AG08396 (cell line): ENCODE measurements at regions not wholly inside any gene's neighbourhood (a gene's known extent, or its start where the extent isn't known, plus 50 kb on each side); places are given as distances from the start of the nearest gene placed in this dataset.
"Not testable (repeated sequence)": the region's sequence is repeated elsewhere in the genome, so short reads cannot be mapped to it uniquely, and the experiment has no call there.

Source experiments
- DNase-seq: peaks from one replicate; pipeline ENCODE4 v3.0.0; 2012; ENCODE audit warnings: low spot score, mixed read lengths

DNA sequence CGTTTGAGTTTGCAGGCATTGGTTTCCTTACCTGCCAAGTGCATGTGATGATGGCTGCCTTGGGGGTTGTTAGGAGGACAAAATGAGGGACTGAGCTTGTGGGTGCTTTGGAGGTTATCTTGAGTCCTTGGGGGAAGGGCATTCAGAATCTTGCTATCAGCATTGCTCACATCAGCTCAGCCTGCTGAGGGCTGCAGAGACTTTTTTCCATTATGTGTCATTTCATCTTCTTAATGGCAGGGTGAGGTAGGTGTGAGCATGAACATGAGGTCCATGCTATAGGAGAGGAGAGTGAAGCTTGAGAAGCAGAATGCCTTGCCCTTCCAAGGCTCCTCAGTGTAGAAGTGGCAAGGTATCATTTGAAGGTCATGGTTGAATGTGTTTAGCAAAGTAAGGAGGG lies 112.3 kb downstream of the MIAT start:
- DNase-seq, result no peak

DNA sequence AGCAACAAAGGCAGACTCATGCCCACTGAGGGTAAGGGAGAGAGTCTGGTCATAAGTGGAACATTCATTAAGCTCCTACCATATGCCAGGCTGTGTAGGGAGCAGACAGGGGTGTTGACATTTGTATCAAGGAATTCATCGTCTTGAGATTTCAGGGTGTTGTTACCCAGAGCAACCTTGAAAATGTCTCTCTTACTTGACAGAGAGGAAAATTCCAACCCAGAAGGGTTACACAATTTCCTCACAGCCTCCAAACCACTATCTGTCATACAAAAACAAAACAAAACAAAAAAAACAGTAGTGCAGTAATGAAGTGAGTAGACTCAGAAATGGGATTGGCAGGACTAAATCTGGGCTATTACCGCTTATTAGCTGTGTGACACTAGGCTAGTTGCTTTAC lies 113.2 kb downstream of the MIAT start:
- DNase-seq, result peak; percentile 18

DNA sequence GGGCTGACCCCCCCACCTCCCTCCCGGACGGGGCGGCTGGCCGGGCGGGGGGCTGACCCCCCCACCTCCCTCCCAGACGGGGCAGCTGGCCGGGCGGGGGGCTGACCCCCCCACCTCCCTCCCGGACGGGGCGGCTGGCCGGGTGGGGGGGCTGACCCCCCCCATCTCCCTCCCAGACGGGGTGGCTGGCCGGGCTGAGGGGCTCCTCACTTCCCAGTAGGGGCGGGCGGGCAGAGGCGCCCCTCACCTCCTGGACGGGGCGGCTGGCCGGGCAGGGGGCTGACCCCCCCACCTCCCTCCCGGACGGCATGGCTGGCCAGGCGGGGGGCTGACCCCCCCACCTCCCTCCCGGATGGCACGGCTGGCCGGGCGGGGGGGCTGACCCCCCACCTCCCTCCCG lies 115.7 kb downstream of the MIAT start:
- DNase-seq, result not testable (repeated sequence)

DNA sequence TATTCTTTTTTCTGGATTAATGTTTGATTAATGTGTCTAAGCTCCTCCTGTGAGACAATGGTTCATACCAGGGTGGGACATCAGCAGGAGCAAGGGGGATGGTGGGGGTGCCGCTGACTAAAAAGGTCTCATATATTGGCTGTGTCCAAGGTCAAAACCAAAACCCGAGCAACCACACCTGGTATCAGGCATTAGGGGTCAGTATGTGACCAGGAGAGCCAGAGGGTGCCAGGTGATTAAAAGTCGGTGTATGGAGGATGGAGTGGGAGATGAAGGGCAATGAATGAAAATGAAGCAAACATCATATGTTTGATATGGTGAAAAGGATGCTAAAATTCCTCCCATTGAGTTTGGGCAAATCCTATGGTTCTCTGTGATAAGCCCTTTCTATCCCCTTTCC lies 118.0 kb downstream of the MIAT start:
- DNase-seq, result no peak

DNA sequence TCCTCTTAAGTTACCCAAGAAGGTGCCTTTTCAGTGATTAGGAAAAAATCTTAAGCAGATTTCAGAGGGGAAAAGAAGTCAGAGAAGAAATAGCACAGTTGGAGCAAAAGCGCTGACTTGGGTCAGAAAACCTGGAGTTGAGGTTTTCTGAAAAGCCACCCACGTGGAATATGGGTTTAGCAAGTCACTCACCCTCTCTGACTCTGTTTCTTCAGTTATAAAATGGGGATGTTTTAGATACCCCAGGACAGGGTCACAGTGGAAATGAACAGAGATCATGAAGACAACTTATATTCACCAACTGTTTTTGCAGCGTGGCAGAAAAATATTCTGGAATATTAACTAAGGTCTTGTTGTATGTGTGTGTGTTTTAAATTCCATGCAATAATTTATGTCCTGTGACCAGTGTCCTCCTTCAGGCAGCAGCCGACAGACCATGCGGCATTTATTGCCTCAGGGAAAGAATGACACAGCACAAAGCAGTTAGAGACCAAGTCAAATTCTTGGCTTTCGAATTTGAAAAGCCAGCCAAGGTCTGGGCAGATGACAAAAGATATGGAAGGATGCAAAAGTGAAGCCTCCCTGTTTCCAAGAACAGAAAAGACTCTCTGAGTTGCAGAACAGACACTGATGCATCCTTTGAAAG lies 119.9 kb downstream of the MIAT start:
- DNase-seq, result peak; percentile 46

DNA sequence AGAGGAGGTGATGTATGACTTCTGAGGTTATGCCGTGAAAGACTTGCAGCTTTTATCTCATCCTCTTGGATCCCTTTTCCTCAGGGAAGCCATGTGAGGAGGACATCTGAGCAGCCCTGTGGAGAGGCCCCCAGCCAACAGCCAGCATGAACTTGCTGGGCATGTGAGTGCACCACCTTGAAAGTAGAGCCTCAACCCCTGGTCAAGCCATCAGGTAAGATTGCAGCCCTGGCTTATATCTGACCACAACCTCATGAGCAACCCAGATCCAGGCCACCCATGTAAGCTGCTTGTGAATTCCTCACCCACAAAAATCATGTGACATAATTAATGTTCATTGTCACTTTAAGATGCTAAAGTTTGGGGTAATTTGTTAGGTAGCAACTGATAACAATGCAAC lies 121.0 kb downstream of the MIAT start:
- DNase-seq, result no peak

DNA sequence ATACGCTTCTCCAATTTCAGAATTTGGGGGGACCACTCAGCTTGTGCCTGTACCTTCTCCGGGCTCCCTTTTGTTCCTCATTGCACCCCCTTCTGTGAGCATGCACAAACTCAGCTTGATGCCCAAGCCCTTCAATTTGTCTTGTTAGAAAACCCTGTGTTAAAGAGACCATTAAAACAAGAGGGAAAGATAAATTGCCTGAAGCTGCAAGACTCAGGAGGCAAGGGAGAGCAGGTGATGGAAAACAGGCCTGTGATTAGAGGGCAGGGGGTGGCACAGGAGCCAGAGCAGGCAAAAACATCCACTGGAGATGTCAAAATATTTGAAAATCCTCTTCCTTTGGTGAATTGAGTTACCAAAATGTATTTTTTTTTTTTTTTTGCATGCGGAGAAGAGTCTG lies 121.7 kb downstream of the MIAT start:
- no peak for DNase-seq

DNA sequence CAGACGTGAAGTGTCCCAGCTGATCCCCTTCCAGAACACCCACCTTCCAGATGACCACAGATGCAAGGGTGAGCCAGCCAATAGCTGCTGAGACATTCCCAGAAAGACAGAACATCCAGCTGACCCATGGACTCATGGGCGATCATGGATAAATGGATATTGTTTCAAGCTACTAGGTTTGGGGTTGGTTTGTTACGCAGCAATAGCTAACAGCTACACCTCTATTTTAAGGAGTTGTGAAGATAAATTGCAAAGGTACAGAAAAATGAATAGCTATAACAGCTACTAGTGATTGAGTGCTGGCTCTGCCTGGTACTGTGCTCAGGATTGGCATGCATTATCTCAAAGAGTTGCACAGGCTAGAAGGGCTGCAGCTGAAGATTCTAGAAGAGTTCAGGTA lies 122.5 kb downstream of the MIAT start:
- no peak for DNase-seq

DNA sequence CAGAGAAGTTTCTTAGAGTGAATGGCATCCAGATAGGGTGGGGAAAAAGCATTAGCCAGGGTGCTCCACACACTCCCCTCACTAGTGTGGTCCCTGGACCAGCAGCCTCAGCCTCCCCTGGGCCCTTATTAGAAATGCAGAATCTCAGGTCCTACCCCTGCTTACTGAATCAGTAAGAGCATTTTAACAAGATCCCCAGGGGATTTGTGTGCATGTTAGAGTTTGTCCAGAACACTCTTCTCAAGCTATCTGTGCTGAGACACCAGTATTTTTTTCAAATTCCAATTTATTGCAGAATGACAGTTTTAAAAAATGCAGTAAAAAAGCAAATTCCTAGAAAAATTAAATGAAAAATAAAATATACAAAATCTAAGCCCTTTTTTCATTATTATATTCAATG lies 123.1 kb downstream of the MIAT start:
- no peak for DNase-seq

DNA sequence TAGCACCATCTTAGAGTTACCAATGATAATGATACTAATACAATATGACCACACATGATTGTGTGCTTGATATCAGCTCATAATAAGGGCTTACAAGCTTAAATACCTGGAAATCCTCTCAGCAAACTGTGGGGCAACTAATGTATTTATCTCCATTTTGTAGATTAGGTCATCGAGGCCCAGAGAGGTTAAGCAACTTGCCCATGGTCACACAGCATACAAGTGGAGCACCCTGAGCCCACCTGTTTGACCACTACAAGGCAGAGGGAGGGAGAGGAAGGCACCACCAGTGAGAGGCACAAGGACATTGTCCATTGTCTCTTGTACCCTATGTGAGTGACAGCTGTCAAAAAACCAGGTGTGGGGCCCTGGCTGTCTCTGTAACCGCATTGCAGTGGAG lies 123.7 kb downstream of the MIAT start:
- DNase-seq, result no peak

DNA sequence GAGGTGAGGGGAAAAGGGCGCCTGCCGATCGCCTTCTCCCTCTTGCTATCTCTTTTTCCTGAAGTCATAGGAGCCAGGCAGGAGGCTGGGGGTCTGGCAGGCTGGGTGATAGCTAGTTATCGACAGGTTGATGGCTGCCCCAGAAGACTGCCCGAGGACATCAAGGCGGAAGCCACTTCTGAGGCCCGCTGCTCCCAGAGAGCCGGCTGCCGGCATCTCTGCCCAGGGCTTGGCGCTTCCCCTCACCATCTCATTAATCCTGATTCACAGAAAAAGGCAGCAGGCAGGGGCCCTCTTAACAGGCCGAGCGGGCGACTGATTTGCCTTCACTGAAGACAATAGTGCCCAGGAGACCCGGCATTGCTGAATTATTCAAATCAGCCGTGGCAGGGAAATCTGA lies 124.2 kb downstream of the MIAT start:
- DNase-seq, result no peak

DNA sequence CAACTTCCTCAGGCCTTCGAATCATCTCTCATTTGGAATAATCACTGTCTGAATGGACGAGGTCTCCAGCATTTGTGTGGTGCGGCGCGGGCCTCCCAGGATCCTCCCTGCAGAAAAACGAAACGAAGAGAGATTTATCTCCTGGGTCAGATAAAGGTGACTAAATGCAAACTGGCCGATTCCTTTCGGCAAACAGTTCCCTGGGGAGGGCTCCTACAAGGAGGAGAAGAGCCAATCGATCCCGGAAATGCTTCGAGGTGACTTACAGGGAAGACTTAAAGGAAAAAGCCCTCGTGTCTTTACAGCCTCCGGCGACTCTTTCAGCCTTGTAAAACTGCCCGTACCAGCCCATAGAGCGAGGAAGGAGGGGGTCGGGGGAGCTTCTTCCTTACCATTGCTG lies 126.5 kb downstream of the MIAT start:
- DNase-seq, result no peak

DNA sequence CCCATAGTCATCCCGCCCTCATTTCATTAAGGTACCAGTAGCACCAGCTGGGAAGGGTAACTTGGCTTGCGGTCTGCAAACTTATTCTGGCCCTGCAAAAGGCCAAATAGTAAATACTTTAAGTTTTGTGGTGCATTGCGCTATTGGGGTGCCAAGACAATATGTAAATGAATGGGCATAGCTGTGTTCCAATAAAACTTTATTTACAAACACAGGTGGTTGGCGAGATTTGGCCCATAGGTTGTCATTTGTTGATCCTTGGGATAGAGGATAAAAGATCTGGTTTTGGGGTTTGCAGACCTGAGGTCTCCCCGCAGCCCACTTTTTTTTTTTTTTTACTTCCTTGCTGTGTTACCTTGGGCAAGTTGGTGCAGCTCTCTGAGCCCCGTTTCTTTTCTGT lies 127.4 kb downstream of the MIAT start:
- DNase-seq, result no peak

DNA sequence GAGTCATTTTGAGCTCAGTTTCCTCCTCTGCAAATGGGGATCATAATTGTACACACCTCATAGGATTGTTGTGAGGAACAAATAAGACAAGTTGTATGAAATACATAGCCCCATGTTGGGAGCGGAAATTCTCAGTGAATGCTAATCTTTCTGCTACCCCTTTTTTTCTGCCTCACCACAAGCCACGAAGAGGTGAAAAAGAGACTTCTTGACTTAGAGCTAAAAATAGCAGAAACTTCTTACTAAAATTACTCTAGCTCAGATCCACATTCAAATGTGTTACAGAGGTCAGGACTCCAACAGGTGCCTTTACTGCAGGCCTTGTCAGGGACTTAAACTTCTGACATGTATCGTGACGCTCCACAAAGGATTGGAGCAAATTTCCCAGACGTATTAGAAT lies 128.5 kb downstream of the MIAT start:
- DNase-seq, result no peak

DNA sequence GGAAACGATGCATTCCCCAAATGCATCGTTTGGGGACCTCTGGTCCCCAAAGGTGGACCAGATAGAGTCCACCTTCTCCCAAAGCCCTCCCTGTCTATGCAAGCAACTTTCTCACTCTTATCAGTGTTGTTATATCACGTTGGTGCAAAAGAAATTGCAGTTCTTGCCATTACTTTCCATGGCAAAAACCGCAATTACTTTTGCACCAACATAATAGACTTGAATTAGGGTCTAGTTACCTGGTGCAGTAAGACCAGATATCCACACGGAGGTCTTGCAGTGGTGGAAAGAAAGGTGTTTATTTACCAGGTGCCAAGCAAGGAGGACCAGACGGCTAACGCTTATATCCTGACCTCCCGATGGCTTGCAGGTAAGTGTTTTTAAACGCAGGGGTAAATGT lies 129.0 kb downstream of the MIAT start:
- no peak for DNase-seq

DNA sequence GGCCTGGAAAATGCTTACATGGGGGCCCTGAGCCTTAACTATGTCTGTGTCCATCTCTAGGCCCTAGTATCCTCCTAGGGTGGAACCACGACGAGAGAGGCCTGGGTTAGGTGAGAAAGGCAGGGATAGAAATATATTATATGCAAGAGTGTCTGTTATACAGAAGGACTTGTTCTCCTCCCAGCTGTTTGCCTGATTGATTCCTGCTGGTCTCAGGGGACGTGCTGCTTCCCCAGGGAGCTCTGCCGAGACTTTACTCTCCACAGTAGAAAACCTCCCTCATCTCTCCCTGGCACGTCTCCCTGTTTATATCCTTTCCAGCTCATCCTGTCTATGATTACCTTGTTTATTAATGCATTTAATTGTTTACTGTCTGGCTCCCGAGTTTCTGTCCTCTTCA lies 132.6 kb downstream of the MIAT start:
- DNase-seq, result no peak

DNA sequence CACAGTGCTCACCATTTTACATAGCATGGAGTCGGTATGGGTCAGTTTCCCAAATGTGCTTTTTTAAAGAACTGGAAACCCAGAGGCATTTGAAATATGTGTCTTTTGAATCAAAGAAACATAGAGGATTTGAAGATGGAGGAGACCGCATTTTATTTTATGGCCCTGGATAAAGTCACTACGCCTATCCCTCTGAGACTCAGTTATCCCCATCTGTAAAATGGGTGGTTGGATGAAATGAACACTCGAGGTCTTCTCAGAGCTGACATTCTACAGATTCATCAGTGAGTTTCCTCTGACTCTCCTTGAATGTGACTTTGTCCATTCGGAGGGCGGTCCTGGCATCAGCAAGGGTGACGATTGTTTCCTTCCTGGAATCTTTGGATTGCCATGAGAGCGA lies 135.1 kb downstream of the MIAT start:
- DNase-seq, result no peak

DNA sequence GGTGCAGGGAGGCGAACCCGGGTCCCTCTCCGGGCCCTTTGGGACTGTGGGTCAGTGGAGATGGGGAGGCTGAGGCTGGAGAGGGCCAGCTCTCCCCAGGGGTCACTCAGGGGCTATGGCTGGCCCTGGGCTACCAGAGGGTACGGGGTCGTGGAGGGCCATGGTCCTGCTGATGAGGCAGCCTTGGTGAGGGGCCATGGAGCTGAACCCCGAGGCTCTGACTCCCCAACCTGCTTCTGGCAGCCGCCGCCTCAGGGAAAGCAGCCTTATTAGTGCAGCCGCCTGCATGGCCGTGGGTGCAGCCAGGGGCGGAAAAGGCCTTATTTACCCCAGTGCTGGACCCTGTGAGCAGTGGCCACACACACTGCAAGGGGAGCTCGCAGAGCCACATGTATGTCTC lies 139.4 kb downstream of the MIAT start:
- no peak for DNase-seq

DNA sequence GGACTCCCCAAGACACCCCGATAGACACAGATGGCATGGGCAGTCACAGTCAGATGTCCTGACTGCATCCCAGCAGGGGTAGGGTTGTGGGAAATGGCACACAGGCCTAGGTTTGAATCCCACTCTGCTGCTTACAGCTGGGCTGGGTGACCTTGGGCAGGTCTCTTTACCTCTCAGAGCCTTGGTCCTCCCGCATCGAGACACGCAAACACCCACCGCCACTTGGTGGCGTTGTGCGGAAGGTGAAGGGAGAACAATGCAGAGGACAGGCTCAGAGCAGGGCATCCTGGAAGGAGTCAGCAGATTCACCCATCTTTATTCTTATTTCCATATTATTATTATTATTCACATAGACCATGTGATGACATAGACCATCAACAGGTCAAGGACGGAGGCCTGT lies 140.5 kb downstream of the MIAT start:
- DNase-seq, result no peak

DNA sequence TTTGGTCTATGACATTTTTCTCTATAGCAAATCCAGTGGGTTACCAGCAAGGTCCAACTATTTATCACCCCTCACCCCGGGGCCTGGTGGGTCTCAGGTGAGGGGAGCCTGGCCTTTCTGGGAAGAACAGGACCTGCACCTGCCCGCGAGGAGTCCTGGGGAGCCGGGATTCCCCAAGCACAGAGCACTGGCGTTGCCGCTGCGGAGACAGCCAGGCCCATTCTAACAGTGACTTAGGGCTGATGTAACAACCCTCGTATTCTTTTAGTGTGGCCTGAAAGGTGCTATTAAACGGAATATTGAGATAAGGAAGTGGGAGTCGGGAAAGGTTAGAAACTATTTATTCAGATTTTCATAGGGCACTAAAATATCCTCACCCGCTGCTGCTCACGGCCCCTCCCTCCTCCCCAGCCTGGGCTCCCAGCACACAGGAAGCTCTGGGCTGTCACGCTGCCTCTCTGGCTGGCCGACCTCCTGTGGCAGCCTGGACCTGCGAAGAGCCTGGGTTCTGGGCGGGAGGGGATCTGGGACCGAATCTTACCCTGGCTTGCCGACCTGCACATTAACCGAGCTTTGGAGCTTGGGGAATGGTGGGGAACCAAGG lies 141.2 kb downstream of the MIAT start:
- no peak for DNase-seq

DNA sequence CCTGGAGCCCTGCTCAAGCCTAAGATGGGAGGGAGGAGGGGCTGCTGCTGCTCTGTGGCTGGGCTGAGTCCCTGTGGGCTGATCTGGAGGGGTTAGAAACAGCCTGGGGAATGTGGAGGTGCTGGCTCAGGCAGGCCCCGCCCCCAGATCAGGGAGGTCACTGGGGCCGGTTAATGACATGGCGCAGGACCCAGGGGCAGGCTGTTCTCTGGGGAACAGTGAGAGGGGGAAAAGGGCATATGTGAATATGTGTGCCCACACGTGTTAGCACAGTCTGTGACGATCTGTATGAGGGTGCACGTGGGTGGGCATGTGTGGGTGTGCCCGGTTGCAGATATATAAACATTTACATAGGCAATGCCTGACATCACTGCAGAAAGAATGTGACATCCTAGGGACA lies 143.5 kb downstream of the MIAT start:
- peak; percentile 74 for DNase-seq

DNA sequence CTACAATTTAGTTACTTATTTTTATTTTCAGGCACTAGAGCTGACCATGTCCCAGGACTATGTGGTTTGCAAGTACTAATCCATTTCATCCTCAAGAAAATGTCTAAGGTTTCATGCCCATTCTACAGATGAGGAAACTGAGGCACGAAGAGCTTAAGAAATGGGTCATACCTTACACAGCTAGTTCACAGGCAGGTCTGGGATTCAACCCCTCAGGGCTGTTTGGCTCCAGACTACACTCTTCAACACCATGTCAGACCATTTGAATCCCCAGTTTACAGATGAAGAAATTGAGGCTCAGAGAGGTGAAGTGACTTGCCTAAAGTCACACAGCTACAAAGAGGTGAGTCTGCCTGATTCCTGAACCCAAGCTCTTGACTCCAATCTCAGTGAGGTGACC lies 144.1 kb downstream of the MIAT start:
- no peak for DNase-seq

DNA sequence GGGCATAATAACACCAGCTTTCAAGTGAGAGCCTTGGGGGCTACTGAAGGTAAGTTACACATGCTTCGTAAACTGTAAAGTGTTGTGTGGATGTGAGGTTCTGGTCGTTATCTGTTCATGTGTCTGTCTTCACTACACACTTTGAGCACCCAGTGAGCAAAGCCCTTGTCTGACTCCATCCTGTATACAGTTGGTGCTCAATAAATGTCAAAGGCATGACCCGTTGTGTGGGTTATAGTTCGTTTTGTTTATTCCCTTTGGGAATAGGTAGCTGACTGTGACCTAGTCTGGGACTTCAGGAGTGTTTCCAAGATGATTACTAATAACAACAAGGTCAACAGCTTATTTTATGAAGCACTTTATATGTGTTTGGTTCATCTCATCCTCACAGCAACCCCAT lies 146.9 kb downstream of the MIAT start:
- DNase-seq, result no peak

DNA sequence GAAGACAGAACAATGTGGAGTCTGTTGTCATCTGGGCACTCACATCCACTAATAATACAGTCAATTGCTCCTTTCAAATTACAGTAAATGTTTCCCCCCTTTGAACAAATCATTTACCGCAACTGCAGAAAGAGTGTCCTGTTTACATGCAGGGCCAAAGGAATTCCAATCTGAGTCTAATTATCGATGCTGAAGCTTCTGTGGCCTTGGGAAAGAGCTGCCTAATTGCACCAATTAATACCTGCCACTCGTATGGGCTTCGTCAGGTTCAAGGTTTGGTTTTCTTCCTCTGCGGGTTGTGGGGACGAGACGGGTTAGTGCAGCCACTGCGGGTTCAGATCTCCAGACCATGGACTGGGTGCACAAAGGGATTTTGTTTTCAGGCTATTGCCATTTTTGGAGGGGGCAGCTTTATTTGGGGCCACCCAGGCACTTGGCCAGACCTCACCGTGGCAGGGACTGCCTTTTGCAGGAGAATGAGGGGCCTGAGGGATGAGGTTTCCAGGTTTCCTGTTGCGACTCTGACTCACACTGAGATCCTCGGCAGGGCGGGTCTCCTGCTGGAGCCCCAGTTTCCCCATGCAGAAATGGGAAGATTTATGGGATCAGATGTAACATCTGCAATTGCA lies 147.6 kb downstream of the MIAT start:
- no peak for DNase-seq
